ENCODE measurements at regions not wholly inside any gene's neighbourhood (a gene's known extent, or its start where the extent isn't known, plus 50 kb on each side); places are given as distances from the start of the nearest gene placed in this dataset.

- WGBS, 2 donors = 20 to 21% methylated on average over 4 of the region's 4 CpGs
- no peak overlapping the region for H3K4me3 ChIP-seq
- no peaks in the 10 kb centered on the region for H3K4me1 ChIP-seq
- no peak overlapping the region for H3K27ac ChIP-seq
- H3K36me3 ChIP-seq = no peaks in the 10 kb centered on the region
- peak in 1 of 2 donors; percentile 58 for ATAC-seq (ENCODE audit: low FRiP score in 2 of 2)
- TF ChIP-seq CTCF (IDR thresholded peaks at IDR 0.05) = peak in 4 of 6 experiments; percentile 18 to 60 (median 49)
- no peak for TF ChIP-seq POLR2A (IDR thresholded peaks at IDR 0.05)
- no peak for TF ChIP-seq POLR2AphosphoS5 (IDR thresholded peaks at IDR 0.05)
- no peaks in the 10 kb centered on the region for H3K9me3 ChIP-seq
- no peaks in the 10 kb centered on the region for H3K27me3 ChIP-seq
- no peak for DNase-seq
Observed at GRCh38 chr12:41663598-41664265, 475.6 kb downstream of the PDZRN4 start.

- 93 to 98% methylated on average over 4 of the region's 4 CpGs for WGBS, 2 donors
- no peak for TF ChIP-seq EP300 (IDR thresholded peaks at IDR 0.05)
- TF ChIP-seq CTCF (IDR thresholded peaks at IDR 0.05) = no peak
- no peak for TF ChIP-seq POLR2A (IDR thresholded peaks at IDR 0.05)
- no peak for TF ChIP-seq POLR2AphosphoS5 (IDR thresholded peaks at IDR 0.05)
- ATAC-seq (ENCODE audit: low FRiP score in 2 of 2) = no peak
Observed at GRCh38 chr12:41661141-41661765, 473.1 kb downstream of the PDZRN4 start.

GRCh38 chr12:41656454-41656853, 468.3 kb downstream of the PDZRN4 start:
- Histone ChIP-seq H3K27me3 (no peaks in the 10 kb centered on the region), H3K36me3 (no peaks in the 10 kb centered on the region), H3K27ac (no peak overlapping the region), H3K4me3 (no peak overlapping the region), H3K9me3 (no peaks in the 10 kb centered on the region), H3K4me1 (no peaks in the 10 kb centered on the region)
- no peak for ATAC-seq (ENCODE audit: low FRiP score in 2 of 2)
- 88 to 92% methylated on average over 1 of the region's 1 CpG for WGBS, 2 donors
- DNase-seq = no peak
- TF ChIP-seq EP300 (IDR thresholded peaks at IDR 0.05) (no peak), POLR2A (IDR thresholded peaks at IDR 0.05) (no peak), CTCF (IDR thresholded peaks at IDR 0.05) (no peak), POLR2AphosphoS5 (IDR thresholded peaks at IDR 0.05) (no peak)

More at GRCh38 chr12:41661141-41661765, 473.1 kb downstream of the PDZRN4 start:
- DNase-seq = no peak
- Histone ChIP-seq H3K4me1 (no peaks in the 10 kb centered on the region), H3K36me3 (no peaks in the 10 kb centered on the region), H3K27me3 (no peaks in the 10 kb centered on the region), H3K4me3 (no peak overlapping the region), H3K9me3 (no peaks in the 10 kb centered on the region), H3K27ac (no peak overlapping the region)

- H3K27ac ChIP-seq = no peak overlapping the region
- TF ChIP-seq POLR2AphosphoS5 (IDR thresholded peaks at IDR 0.05) (no peak), POLR2A (IDR thresholded peaks at IDR 0.05) (no peak), EP300 (IDR thresholded peaks at IDR 0.05) (no peak), CTCF (IDR thresholded peaks at IDR 0.05) (no peak)
- H3K9me3 ChIP-seq = no peaks in the 10 kb centered on the region
- H3K4me3 ChIP-seq = no peak overlapping the region
- H3K27me3 ChIP-seq = no peaks in the 10 kb centered on the region
- DNase-seq (no peak), ATAC-seq (ENCODE audit: low FRiP score in 2 of 2) (no peak)
- H3K36me3 ChIP-seq = no peaks in the 10 kb centered on the region
- WGBS, 2 donors = 84 to 91% methylated on average over 7 of the region's 7 CpGs
- H3K4me1 ChIP-seq = no peaks in the 10 kb centered on the region
Observed at GRCh38 chr12:41653386-41654326, 465.5 kb downstream of the PDZRN4 start.
